Natural killer cell treated with Interleukin-12 subunit alpha and Interleukin-12 subunit beta and Interleukin-15 and Interleukin-18, amount 100 ng/mL, for 72 hours (primary cell): ENCODE measurements at regions not wholly inside any gene's neighbourhood (a gene's known extent, or its start where the extent isn't known, plus 50 kb on each side); places are given as distances from the start of the nearest gene placed in this dataset.

Source experiments
- ATAC-seq, 2 donors: fragments of 150-1000 bp; cut with Tn5 transposase in 1 of 2; sonication (Bioruptor Pico), chemical (Tn5 transposase) in 1 of 2; 2 replicates each; pipeline ENCODE4 v1.10.0; 2021
- DNase-seq: peaks from one replicate; pipeline ENCODE4 v3.0.0; 2022; ENCODE audit warnings: low spot score
- H3K27ac Mint-ChIP-seq, 2 donors: 1 replicate in 1 of 2; 2 replicates in 1 of 2; pipeline ENCODE4 v1.8.0; 2022; ENCODE audit warnings: mixed read lengths in 2 of 2, mild to moderate bottlenecking in 1 of 2, moderate library complexity in 1 of 2
- H3K27me3 Mint-ChIP-seq, 2 donors: 1 replicate in 1 of 2; 2 replicates in 1 of 2; pipeline ENCODE4 v1.8.0; 2022; ENCODE audit warnings: mixed read lengths in 2 of 2
- H3K36me3 Mint-ChIP-seq: one replicate; pipeline ENCODE4 v1.8.0; 2022; ENCODE audit warnings: mixed read lengths
- H3K4me1 Mint-ChIP-seq, 2 donors: 1 replicate in 1 of 2; 2 replicates in 1 of 2; pipeline ENCODE4 v1.8.0; 2022; ENCODE audit warnings: low read depth in 2 of 2, mixed read lengths in 2 of 2, mild to moderate bottlenecking in 1 of 2
- H3K4me3 Mint-ChIP-seq: one replicate; pipeline ENCODE4 v1.8.0; 2022; ENCODE audit warnings: mixed read lengths
- H3K9me3 Mint-ChIP-seq: 2 replicates; pipeline ENCODE4 v1.8.0; 2022; ENCODE audit warnings: mixed read lengths

DNA sequence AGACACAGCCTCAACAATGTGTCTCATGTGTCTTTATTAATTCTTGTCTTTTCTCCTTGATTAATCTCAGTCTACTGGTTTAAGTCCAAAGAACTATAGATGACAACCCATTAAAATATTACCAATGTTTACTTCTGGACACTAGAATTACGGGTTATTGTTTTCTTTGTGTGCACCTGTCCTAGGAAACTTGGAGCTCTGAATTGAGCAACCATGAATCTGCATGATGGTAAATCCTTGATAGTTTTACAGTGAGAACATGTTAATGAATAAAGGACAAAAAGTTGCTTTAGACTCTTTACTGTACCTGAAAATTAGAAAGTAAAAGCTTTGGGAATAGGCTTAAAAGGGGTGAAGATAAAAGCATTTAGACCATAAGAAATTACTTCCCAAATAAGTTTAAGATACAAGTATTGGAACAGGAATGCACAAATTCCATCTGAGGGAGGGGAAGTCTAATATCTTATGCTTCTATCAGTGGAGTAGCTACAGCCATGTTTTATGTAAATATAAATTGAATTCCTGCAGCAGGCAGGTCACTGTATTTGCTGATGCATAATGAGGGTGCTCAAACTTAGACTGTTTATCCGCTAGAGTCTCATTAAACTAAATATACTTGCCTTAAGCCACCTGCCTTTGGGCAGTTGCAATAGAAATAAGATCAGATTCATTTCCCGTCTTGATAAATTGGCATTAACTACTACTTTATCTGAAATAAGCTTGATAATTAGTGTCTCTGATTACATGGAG, 603.7 kb upstream of the GCFC2 start:
- no peak overlapping the region for H3K27ac Mint-ChIP-seq
- peaks cover 11% of the 10 kb centered on the region for H3K9me3 Mint-ChIP-seq
- H3K4me3 Mint-ChIP-seq = no peak overlapping the region
- no peak for ATAC-seq
- no peaks in the 10 kb centered on the region for H3K27me3 Mint-ChIP-seq
- DNase-seq = no peak
- H3K36me3 Mint-ChIP-seq = peaks cover 4% of the 10 kb centered on the region
- H3K4me1 Mint-ChIP-seq = no peaks in the 10 kb centered on the region

GRCh38 chr2:76312236-76312635, 601.5 kb upstream of the GCFC2 start:
- H3K36me3 Mint-ChIP-seq = peaks cover 4% of the 10 kb centered on the region
- no peak overlapping the region for H3K27ac Mint-ChIP-seq
- no peaks in the 10 kb centered on the region for H3K27me3 Mint-ChIP-seq
- no peaks in the 10 kb centered on the region for H3K4me1 Mint-ChIP-seq
- DNase-seq (no peak), ATAC-seq (no peak)
- no peak overlapping the region for H3K4me3 Mint-ChIP-seq
- peaks cover 11% of the 10 kb centered on the region for H3K9me3 Mint-ChIP-seq

DNA sequence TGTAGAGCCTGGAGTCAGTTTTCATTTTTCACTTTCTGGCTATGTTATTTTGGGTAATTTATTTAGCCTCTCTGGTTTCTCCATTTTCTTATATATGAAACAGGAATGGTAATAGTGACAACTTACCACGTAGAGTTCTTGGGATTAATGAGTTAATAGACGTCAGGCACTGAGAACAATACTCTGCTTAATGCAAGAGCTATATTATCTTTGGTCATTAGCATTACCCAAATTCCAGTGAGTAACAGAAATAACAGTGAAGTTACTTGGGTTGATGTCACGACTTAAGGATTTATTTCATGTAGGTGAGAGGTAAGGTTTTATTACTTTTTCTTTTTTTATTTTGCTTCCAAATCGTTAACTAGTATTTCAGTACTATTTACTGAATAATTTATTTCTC, 601.0 kb upstream of the GCFC2 start:
- ATAC-seq = no peak
- H3K27me3 Mint-ChIP-seq = no peaks in the 10 kb centered on the region

DNA sequence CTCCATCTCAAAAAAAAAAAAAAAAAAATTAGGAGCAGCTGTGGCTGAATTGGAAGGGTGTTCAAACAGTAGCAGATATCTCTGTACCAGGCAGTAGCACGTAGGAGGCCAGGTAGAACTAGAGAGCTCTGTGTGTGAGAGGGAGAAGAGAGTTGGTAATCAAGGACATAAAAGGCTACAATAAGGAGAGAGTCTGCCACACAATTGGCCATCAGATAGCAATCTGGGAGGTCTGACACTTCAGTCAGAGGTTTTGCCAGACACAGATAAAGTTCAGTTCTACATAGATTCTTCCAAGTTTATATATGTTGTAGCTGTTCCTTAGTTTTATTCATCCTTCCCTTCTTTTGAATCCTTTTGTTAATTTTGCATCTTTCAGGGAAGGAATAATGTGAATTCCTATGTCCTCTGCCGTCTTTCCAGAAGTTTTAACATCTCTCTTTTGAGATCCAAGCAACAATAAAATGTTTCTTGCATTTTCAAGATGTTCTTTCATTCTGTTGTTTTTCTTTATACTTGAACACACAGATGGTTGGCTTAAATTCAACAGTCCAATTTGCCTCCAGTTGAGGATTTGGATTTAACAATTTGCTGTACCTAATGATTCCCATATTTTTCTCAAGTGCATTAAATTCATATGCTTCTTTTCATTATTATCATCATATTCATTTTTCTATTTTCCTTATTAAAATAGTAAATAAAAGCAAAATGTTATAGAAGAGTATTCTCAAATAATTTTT, 600.3 kb upstream of the GCFC2 start:
- Mint-ChIP-seq H3K4me3 (no peak overlapping the region), H3K36me3 (no peaks in the 10 kb centered on the region), H3K9me3 (peaks cover 3% of the 10 kb centered on the region), H3K27ac (no peak overlapping the region), H3K27me3 (no peaks in the 10 kb centered on the region), H3K4me1 (no peaks in the 10 kb centered on the region)
- DNase-seq = no peak
- ATAC-seq = no peak

More for the DNA sequence above, 601.0 kb upstream of the GCFC2 start:
- H3K4me1 Mint-ChIP-seq = no peaks in the 10 kb centered on the region
- H3K36me3 Mint-ChIP-seq = peaks cover 2% of the 10 kb centered on the region
- peaks cover 8% of the 10 kb centered on the region for H3K9me3 Mint-ChIP-seq
- no peak for DNase-seq
- H3K27ac Mint-ChIP-seq = no peak overlapping the region
- H3K4me3 Mint-ChIP-seq = no peak overlapping the region

DNA sequence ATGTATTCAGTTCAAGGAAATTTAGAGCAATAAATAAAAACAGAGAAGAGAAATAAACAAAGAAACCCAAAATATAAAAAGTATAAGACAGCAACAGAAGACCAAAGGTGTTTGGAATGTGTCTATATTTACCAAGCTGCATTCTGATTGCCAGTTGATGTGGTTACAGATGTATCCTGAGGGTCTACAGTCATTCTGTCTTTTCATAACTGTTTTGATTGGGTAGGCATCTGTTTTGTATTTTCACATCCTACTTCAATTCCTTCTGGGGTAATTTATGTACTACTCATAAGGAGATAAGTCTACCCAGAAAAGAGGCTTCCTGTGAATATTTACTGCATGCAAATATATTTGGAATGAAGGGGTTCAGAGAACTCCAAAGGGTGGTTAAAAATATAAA, 596.8 kb upstream of the GCFC2 start:
- no peak for DNase-seq
- Mint-ChIP-seq H3K4me1 (no peaks in the 10 kb centered on the region), H3K4me3 (no peak overlapping the region), H3K27me3 (no peaks in the 10 kb centered on the region), H3K27ac (no peak overlapping the region), H3K9me3 (peaks cover 7% of the 10 kb centered on the region), H3K36me3 (no peaks in the 10 kb centered on the region)
- no peak for ATAC-seq

DNA sequence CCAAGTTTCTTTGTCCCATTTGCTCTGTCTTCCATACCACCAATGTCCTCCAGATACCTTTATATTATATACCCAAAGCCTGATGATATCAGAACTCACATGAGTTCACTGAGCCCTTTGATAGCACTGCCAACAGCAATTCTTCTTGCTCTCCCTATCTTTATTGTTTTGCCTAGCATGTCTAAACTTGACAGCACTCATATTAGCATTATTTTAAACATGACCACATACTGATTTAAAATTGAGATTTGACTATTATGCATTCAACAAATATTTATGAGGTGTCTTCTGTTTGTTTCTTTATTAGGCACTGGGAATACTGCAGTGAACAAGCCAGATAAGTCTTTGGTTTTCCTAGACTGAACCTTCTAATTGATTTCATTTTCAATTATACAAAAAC, 587.3 kb upstream of the GCFC2 start:
- H3K36me3 Mint-ChIP-seq = no peaks in the 10 kb centered on the region
- H3K4me3 Mint-ChIP-seq = no peak overlapping the region
- no peaks in the 10 kb centered on the region for H3K27me3 Mint-ChIP-seq
- peaks cover 5% of the 10 kb centered on the region for H3K9me3 Mint-ChIP-seq
- H3K4me1 Mint-ChIP-seq = no peaks in the 10 kb centered on the region
- DNase-seq = no peak
- H3K27ac Mint-ChIP-seq = no peak overlapping the region
- no peak for ATAC-seq

GRCh38 chr2:76296438-76296837, 585.7 kb upstream of the GCFC2 start:
- Mint-ChIP-seq H3K36me3 (no peaks in the 10 kb centered on the region), H3K27me3 (no peaks in the 10 kb centered on the region), H3K4me1 (no peaks in the 10 kb centered on the region)

GRCh38 chr2:76295762-76296161, 585.0 kb upstream of the GCFC2 start:
- DNase-seq (no peak), ATAC-seq (no peak)
- Mint-ChIP-seq H3K4me1 (no peaks in the 10 kb centered on the region), H3K4me3 (no peak overlapping the region), H3K9me3 (peaks cover 7% of the 10 kb centered on the region), H3K27me3 (no peaks in the 10 kb centered on the region), H3K36me3 (no peaks in the 10 kb centered on the region), H3K27ac (no peak overlapping the region)

More at GRCh38 chr2:76296438-76296837, 585.7 kb upstream of the GCFC2 start:
- H3K27ac Mint-ChIP-seq = no peak overlapping the region
- peaks cover 7% of the 10 kb centered on the region for H3K9me3 Mint-ChIP-seq
- DNase-seq = no peak
- no peak overlapping the region for H3K4me3 Mint-ChIP-seq
- ATAC-seq = no peak

GRCh38 chr2:76288598-76288997, 577.9 kb upstream of the GCFC2 start:
- ATAC-seq = no peak
- H3K9me3 Mint-ChIP-seq = peaks cover 13% of the 10 kb centered on the region

GRCh38 chr2:76288146-76288545, 577.4 kb upstream of the GCFC2 start:
- no peak for ATAC-seq
- H3K27ac Mint-ChIP-seq = no peak overlapping the region
- H3K36me3 Mint-ChIP-seq = no peaks in the 10 kb centered on the region
- H3K4me3 Mint-ChIP-seq = no peak overlapping the region
- peaks cover 12% of the 10 kb centered on the region for H3K9me3 Mint-ChIP-seq
- H3K4me1 Mint-ChIP-seq = no peaks in the 10 kb centered on the region
- DNase-seq = no peak
- H3K27me3 Mint-ChIP-seq = no peaks in the 10 kb centered on the region

More at GRCh38 chr2:76288598-76288997, 577.9 kb upstream of the GCFC2 start:
- H3K27me3 Mint-ChIP-seq = no peaks in the 10 kb centered on the region
- no peak overlapping the region for H3K4me3 Mint-ChIP-seq
- no peaks in the 10 kb centered on the region for H3K4me1 Mint-ChIP-seq
- no peaks in the 10 kb centered on the region for H3K36me3 Mint-ChIP-seq
- DNase-seq = no peak
- H3K27ac Mint-ChIP-seq = no peak overlapping the region

- no peak for ATAC-seq
These were observed 572.6 kb upstream of the GCFC2 start for GRCh38 chr2:76283350-76283749.

GRCh38 chr2:76281156-76281841, 570.6 kb upstream of the GCFC2 start:
- ATAC-seq = no peak
- Mint-ChIP-seq H3K36me3 (peaks cover 9% of the 10 kb centered on the region), H3K9me3 (peaks cover 21% of the 10 kb centered on the region), H3K4me3 (no peak overlapping the region), H3K4me1 (no peaks in the 10 kb centered on the region), H3K27me3 (no peaks in the 10 kb centered on the region), H3K27ac (no peak overlapping the region)
- DNase-seq = no peak

More at GRCh38 chr2:76283350-76283749, 572.6 kb upstream of the GCFC2 start:
- Mint-ChIP-seq H3K27ac (no peak overlapping the region), H3K9me3 (peaks cover 13% of the 10 kb centered on the region), H3K36me3 (no peaks in the 10 kb centered on the region), H3K27me3 (no peaks in the 10 kb centered on the region), H3K4me3 (no peak overlapping the region), H3K4me1 (no peaks in the 10 kb centered on the region)
- no peak for DNase-seq

DNA sequence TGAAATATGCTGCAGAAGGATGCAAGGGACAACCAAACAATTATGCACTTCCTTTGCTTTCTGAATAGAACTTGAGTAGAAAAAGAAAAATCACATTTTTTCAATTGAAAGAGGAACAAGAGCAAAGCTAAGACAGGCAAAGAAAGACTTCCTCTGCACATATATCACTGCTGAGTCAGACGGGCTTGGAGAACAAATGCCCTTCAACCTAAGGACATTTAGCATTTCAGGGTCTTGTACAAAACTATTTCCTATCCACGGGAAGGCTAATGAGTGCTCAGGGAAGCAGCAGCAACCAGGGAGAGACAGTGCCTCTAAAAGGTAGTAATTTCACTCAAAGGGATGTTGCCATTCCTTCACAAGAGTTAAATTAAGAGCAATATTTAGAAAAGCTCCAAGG, 570.0 kb upstream of the GCFC2 start:
- H3K27me3 Mint-ChIP-seq = no peaks in the 10 kb centered on the region
- peaks cover 10% of the 10 kb centered on the region for H3K36me3 Mint-ChIP-seq
- H3K27ac Mint-ChIP-seq = no peak overlapping the region
- H3K9me3 Mint-ChIP-seq = peaks cover 27% of the 10 kb centered on the region
- no peak for ATAC-seq
- H3K4me1 Mint-ChIP-seq = no peaks in the 10 kb centered on the region
- no peak overlapping the region for H3K4me3 Mint-ChIP-seq
- DNase-seq = no peak

GRCh38 chr2:76279142-76279541, 568.4 kb upstream of the GCFC2 start:
- H3K9me3 Mint-ChIP-seq = peaks cover 24% of the 10 kb centered on the region

More at GRCh38 chr2:76279142-76279541, 568.4 kb upstream of the GCFC2 start:
- Mint-ChIP-seq H3K4me3 (no peak overlapping the region), H3K27me3 (no peaks in the 10 kb centered on the region), H3K27ac (no peak overlapping the region), H3K36me3 (peaks cover 10% of the 10 kb centered on the region), H3K4me1 (no peaks in the 10 kb centered on the region)
- no peak for DNase-seq
- no peak for ATAC-seq
